ENCODE measurements at regions not wholly inside any gene's neighbourhood (a gene's known extent, or its start where the extent isn't known, plus 50 kb on each side); places are given as distances from the start of the nearest gene placed in this dataset.

DNA sequence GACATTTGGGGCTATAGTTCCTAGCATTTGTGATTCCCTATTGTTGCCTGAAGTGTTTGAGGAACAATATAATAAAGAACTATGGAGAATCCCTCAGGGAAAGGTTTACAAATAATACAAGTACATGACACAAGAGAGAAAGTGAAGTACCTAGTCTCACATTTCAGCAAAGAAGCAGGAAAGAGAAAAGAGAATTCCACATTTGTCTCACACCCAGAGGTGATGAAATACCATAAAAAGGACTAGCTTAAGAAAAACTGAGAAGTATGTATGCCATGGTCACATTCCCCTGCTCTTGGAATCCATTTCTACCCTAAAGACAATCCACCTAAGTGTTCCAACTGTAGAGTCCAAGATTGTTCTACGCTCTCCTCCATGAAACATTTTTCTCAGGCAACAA, 79.0 kb upstream of the TARS1 start:
- Histone ChIP-seq H3K4me3 (ENCODE audit: low read depth in 1 of 2, low read length in 2 of 2) (no peak overlapping the region), H3K9me3 (ENCODE audit: insufficient read depth, low read length, severe bottlenecking) (peaks cover 3% of the 10 kb centered on the region), H3K27me3 (ENCODE audit: insufficient read depth, low read length, poor library complexity) (no peaks in the 10 kb centered on the region), H2AFZ (ENCODE audit: low read depth, low read length) (no peak overlapping the region), H3K4me2 (ENCODE audit: insufficient read depth, low read length) (no peak overlapping the region), H3K27ac (ENCODE audit: low read length) (no peak overlapping the region), H3K79me2 (ENCODE audit: insufficient read depth, low read length) (no peaks in the 10 kb centered on the region), H4K20me1 (ENCODE audit: insufficient read depth, low read length) (no peaks in the 10 kb centered on the region), H3K4me1 (ENCODE audit: insufficient read depth, low read length) (no peaks in the 10 kb centered on the region), H3K9ac (ENCODE audit: low read depth, low read length) (no peak overlapping the region), H3K36me3 (ENCODE audit: insufficient read depth, low read length) (no peaks in the 10 kb centered on the region)
- ATAC-seq (ENCODE audit: insufficient read depth, low read depth), result no peak
- TF ChIP-seq CTCF (IDR thresholded peaks at IDR 0.05; ENCODE audit: borderline replicate concordance, extremely low read depth, low read length, poor library complexity, severe bottlenecking), result no peak
- DNase-seq, result no peak

DNA sequence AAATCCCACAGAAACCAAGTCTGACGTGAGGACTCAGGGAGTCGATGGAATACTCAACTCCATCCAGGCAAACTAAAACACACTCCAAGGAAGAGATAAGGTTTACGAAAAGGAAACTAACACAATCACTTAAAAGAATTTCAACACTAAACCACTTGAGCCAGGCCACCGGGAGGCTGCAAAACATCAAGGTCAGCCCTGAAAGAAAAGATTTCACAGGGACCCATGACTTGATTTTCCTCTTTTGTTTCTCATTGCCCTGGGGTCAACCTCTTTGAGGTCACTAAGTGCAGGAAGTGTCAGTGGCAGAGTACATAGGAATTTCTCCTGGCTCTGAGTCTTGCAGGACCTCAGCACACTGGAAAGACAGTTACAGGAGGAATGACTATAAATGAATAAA, 77.8 kb upstream of the TARS1 start:
- no peaks in the 10 kb centered on the region for H3K4me1 ChIP-seq (ENCODE audit: insufficient read depth, low read length)
- no peaks in the 10 kb centered on the region for H4K20me1 ChIP-seq (ENCODE audit: insufficient read depth, low read length)
- no peak for TF ChIP-seq EZH2 (IDR thresholded peaks at IDR 0.05; ENCODE audit: borderline replicate concordance, low read depth, low read length, severe bottlenecking)
- no peak for TF ChIP-seq CTCF (IDR thresholded peaks at IDR 0.05; ENCODE audit: borderline replicate concordance, extremely low read depth, low read length, poor library complexity, severe bottlenecking)
- peaks cover 3% of the 10 kb centered on the region for H3K9me3 ChIP-seq (ENCODE audit: insufficient read depth, low read length, severe bottlenecking)
- H3K9ac ChIP-seq (ENCODE audit: low read depth, low read length), result no peak overlapping the region
- ATAC-seq (ENCODE audit: insufficient read depth, low read depth) (no peak), DNase-seq (no peak)
- no peaks in the 10 kb centered on the region for H3K27me3 ChIP-seq (ENCODE audit: insufficient read depth, low read length, poor library complexity)
- no peak overlapping the region for H3K27ac ChIP-seq (ENCODE audit: low read length)
- H3K36me3 ChIP-seq (ENCODE audit: insufficient read depth, low read length), result no peaks in the 10 kb centered on the region
- no peak overlapping the region for H3K4me3 ChIP-seq (ENCODE audit: low read depth in 1 of 2, low read length in 2 of 2)
- no peak overlapping the region for H3K4me2 ChIP-seq (ENCODE audit: insufficient read depth, low read length)
- H2AFZ ChIP-seq (ENCODE audit: low read depth, low read length), result no peak overlapping the region
- no peaks in the 10 kb centered on the region for H3K79me2 ChIP-seq (ENCODE audit: insufficient read depth, low read length)

GRCh38 chr5:33363537-33363936, 77.2 kb upstream of the TARS1 start:
- no peak overlapping the region for H3K4me2 ChIP-seq (ENCODE audit: insufficient read depth, low read length)
- no peak for DNase-seq
- H3K36me3 ChIP-seq (ENCODE audit: insufficient read depth, low read length), result no peaks in the 10 kb centered on the region
- H3K27me3 ChIP-seq (ENCODE audit: insufficient read depth, low read length, poor library complexity), result no peaks in the 10 kb centered on the region
- TF ChIP-seq CTCF (IDR thresholded peaks at IDR 0.05; ENCODE audit: borderline replicate concordance, extremely low read depth, low read length, poor library complexity, severe bottlenecking) (no peak), EZH2 (IDR thresholded peaks at IDR 0.05; ENCODE audit: borderline replicate concordance, low read depth, low read length, severe bottlenecking) (no peak)
- no peaks in the 10 kb centered on the region for H3K4me1 ChIP-seq (ENCODE audit: insufficient read depth, low read length)
- no peaks in the 10 kb centered on the region for H3K79me2 ChIP-seq (ENCODE audit: insufficient read depth, low read length)
- H3K4me3 ChIP-seq (ENCODE audit: low read depth in 1 of 2, low read length in 2 of 2), result no peak overlapping the region
- H3K9me3 ChIP-seq (ENCODE audit: insufficient read depth, low read length, severe bottlenecking), result peaks cover 3% of the 10 kb centered on the region
- no peak overlapping the region for H3K27ac ChIP-seq (ENCODE audit: low read length)
- no peaks in the 10 kb centered on the region for H4K20me1 ChIP-seq (ENCODE audit: insufficient read depth, low read length)
- ATAC-seq (ENCODE audit: insufficient read depth, low read depth), result no peak
- H2AFZ ChIP-seq (ENCODE audit: low read depth, low read length), result no peak overlapping the region
- no peak overlapping the region for H3K9ac ChIP-seq (ENCODE audit: low read depth, low read length)

GRCh38 chr5:33364406-33364805, 76.4 kb upstream of the TARS1 start:
- TF ChIP-seq CTCF (IDR thresholded peaks at IDR 0.05; ENCODE audit: borderline replicate concordance, extremely low read depth, low read length, poor library complexity, severe bottlenecking), result no peak
- TF ChIP-seq EZH2 (IDR thresholded peaks at IDR 0.05; ENCODE audit: borderline replicate concordance, low read depth, low read length, severe bottlenecking), result no peak
- Histone ChIP-seq H3K4me1 (ENCODE audit: insufficient read depth, low read length) (no peaks in the 10 kb centered on the region), H3K27ac (ENCODE audit: low read length) (no peak overlapping the region), H2AFZ (ENCODE audit: low read depth, low read length) (no peak overlapping the region), H3K9ac (ENCODE audit: low read depth, low read length) (no peak overlapping the region), H3K79me2 (ENCODE audit: insufficient read depth, low read length) (no peaks in the 10 kb centered on the region), H3K4me2 (ENCODE audit: insufficient read depth, low read length) (no peak overlapping the region), H4K20me1 (ENCODE audit: insufficient read depth, low read length) (no peaks in the 10 kb centered on the region), H3K36me3 (ENCODE audit: insufficient read depth, low read length) (no peaks in the 10 kb centered on the region), H3K27me3 (ENCODE audit: insufficient read depth, low read length, poor library complexity) (no peaks in the 10 kb centered on the region), H3K4me3 (ENCODE audit: low read depth in 1 of 2, low read length in 2 of 2) (no peak overlapping the region), H3K9me3 (ENCODE audit: insufficient read depth, low read length, severe bottlenecking) (peaks cover 3% of the 10 kb centered on the region)
- ATAC-seq (ENCODE audit: insufficient read depth, low read depth), result no peak
- DNase-seq, result no peak
